ENCODE measurements at regions not wholly inside any gene's neighbourhood (a gene's known extent, or its start where the extent isn't known, plus 50 kb on each side); places are given as distances from the start of the nearest gene placed in this dataset.
A peak's percentile ranks its signal among the peaks of the same experiment; 100 is the strongest.

- Histone ChIP-seq H3K4me1 (no peaks in the 10 kb centered on the region), H3K9me3 (no peaks in the 10 kb centered on the region), H3K27me3 (no peaks in the 10 kb centered on the region), H3K36me3 (no peaks in the 10 kb centered on the region), H3K4me3 (ENCODE audit: low read depth, low read length) (no peak overlapping the region)
- DNase-seq = no peak
- TF ChIP-seq CTCF (IDR thresholded peaks at IDR 0.05; ENCODE audit: low read depth, low read length) = no peak
These were observed 64.8 kb downstream of the CDCA7 start for GRCh38 chr2:173419506-173419905.

- no peaks in the 10 kb centered on the region for H3K27me3 ChIP-seq
- H3K9me3 ChIP-seq = no peaks in the 10 kb centered on the region
These were observed 70.2 kb downstream of the CDCA7 start for GRCh38 chr2:173424886-173425285.

GRCh38 chr2:173427887-173428668, 73.4 kb downstream of the CDCA7 start:
- no peak for TF ChIP-seq CTCF (IDR thresholded peaks at IDR 0.05; ENCODE audit: low read depth, low read length)
- H3K27me3 ChIP-seq = no peaks in the 10 kb centered on the region
- no peaks in the 10 kb centered on the region for H3K9me3 ChIP-seq
- no peak overlapping the region for H3K4me3 ChIP-seq (ENCODE audit: low read depth, low read length)
- H3K4me1 ChIP-seq = no peaks in the 10 kb centered on the region
- H3K36me3 ChIP-seq = no peaks in the 10 kb centered on the region
- DNase-seq = peak; percentile 9

More at GRCh38 chr2:173424886-173425285, 70.2 kb downstream of the CDCA7 start:
- no peak for TF ChIP-seq CTCF (IDR thresholded peaks at IDR 0.05; ENCODE audit: low read depth, low read length)
- H3K36me3 ChIP-seq = no peaks in the 10 kb centered on the region
- no peaks in the 10 kb centered on the region for H3K4me1 ChIP-seq
- DNase-seq = no peak
- no peak overlapping the region for H3K4me3 ChIP-seq (ENCODE audit: low read depth, low read length)

- no peak for TF ChIP-seq CTCF (IDR thresholded peaks at IDR 0.05; ENCODE audit: low read depth, low read length)
- no peaks in the 10 kb centered on the region for H3K4me1 ChIP-seq
- no peaks in the 10 kb centered on the region for H3K9me3 ChIP-seq
- H3K36me3 ChIP-seq = no peaks in the 10 kb centered on the region
- no peak overlapping the region for H3K4me3 ChIP-seq (ENCODE audit: low read depth, low read length)
- H3K27me3 ChIP-seq = no peaks in the 10 kb centered on the region
- DNase-seq = no peak
These were observed 76.5 kb downstream of the CDCA7 start for GRCh38 chr2:173431191-173431590.

- no peaks in the 10 kb centered on the region for H3K4me1 ChIP-seq
- no peak for DNase-seq
- H3K36me3 ChIP-seq = no peaks in the 10 kb centered on the region
- H3K4me3 ChIP-seq (ENCODE audit: low read depth, low read length) = no peak overlapping the region
- H3K9me3 ChIP-seq = no peaks in the 10 kb centered on the region
- H3K27me3 ChIP-seq = no peaks in the 10 kb centered on the region
- no peak for TF ChIP-seq CTCF (IDR thresholded peaks at IDR 0.05; ENCODE audit: low read depth, low read length)
These were observed 77.5 kb downstream of the CDCA7 start for GRCh38 chr2:173432049-173432754.
